ENCODE measurements at regions not wholly inside any gene's neighbourhood (a gene's known extent, or its start where the extent isn't known, plus 50 kb on each side); places are given as distances from the start of the nearest gene placed in this dataset.

GRCh38 chr7:56639173-56639746 is 493.0 kb downstream of the ZNF479 start:
- H3K27me3 ChIP-seq (ENCODE audit: insufficient read depth, low read length), result no peaks in the 10 kb centered on the region
- H3T11ph ChIP-seq (ENCODE audit: low read length), result no peak overlapping the region
- no peak overlapping the region for H4K91ac ChIP-seq (ENCODE audit: insufficient read length, low read depth, low read length)
- no peak overlapping the region for H3K27ac ChIP-seq (ENCODE audit: insufficient read length, low read depth, low read length)
- H2BK15ac ChIP-seq (ENCODE audit: low read depth, low read length), result no peak overlapping the region
- no peak overlapping the region for H2AFZ ChIP-seq (ENCODE audit: low read length)
- H2BK20ac ChIP-seq (ENCODE audit: low read depth, low read length, poor library complexity, severe bottlenecking), result no peak overlapping the region
- no peak for TF ChIP-seq CTCF (conservative IDR thresholded peaks at IDR 0.05)
- no peak overlapping the region for H4K5ac ChIP-seq (ENCODE audit: insufficient read length, low read depth, low read length)
- Mint-ChIP-seq H3K9me3 (peaks cover 89 to 93% of the 10 kb centered on the region in 2 experiments), H3K27ac (no peak overlapping the region), H3K4me1 (no peaks in the 10 kb centered on the region), H3K27me3 (ENCODE audit: low read depth) (no peaks in the 10 kb centered on the region; the same call in 1 of the 2 replicates), H3K4me3 (no peak overlapping the region), H3K36me3 (ENCODE audit: insufficient read depth in 1 of 3, low read depth in 3 of 3) (peaks cover 7 to 28% (median 14%) of the 10 kb centered on the region in 3 experiments; a peak in 6 of 7 replicates)
- no peak for DNase-seq
- H2AK5ac ChIP-seq (ENCODE audit: insufficient read length, low read length), result no peak overlapping the region
- no peak overlapping the region for H3K9ac ChIP-seq (ENCODE audit: extremely low read depth, insufficient read length, low read length)
- peaks cover 79% of the 10 kb centered on the region for H3K9me3 ChIP-seq (ENCODE audit: control insufficient read depth, low read depth, low read length)
- WGBS (ENCODE audit: extremely low coverage, insufficient read length, low lambda C conversion rate), result no CpG with 5 or more reads among the region's 6 CpGs
- no peaks in the 10 kb centered on the region for H4K20me1 ChIP-seq (ENCODE audit: control insufficient read depth, insufficient read depth, insufficient read length)
- H3K4me2 ChIP-seq (ENCODE audit: insufficient read depth, insufficient read length, low read length), result no peak overlapping the region
- no peak overlapping the region for H3K56ac ChIP-seq (ENCODE audit: insufficient read length, low read depth, low read length)
- H4K8ac ChIP-seq (replicated peaks; ENCODE audit: insufficient read length, low read depth, low read length), result no peak overlapping the region
- H3K4me1 ChIP-seq (ENCODE audit: insufficient read depth, low read length), result no peaks in the 10 kb centered on the region
- no peaks in the 10 kb centered on the region for H3K23me2 ChIP-seq (ENCODE audit: insufficient read length, low read depth, low read length, poor library complexity, severe bottlenecking)
- no peak overlapping the region for H3K14ac ChIP-seq (ENCODE audit: insufficient read depth, low read length)
- H3K79me1 ChIP-seq (ENCODE audit: insufficient read depth, low read depth, low read length, poor library complexity, severe bottlenecking), result no peaks in the 10 kb centered on the region
- no peak overlapping the region for H2BK120ac ChIP-seq (ENCODE audit: low read depth, low read length, poor library complexity, severe bottlenecking)
- H2BK12ac ChIP-seq (ENCODE audit: insufficient read length, low read depth, low read length), result no peak overlapping the region
- no peak overlapping the region for H3K23ac ChIP-seq (ENCODE audit: insufficient read length, low read depth, low read length)
- no peaks in the 10 kb centered on the region for H3K79me2 ChIP-seq (ENCODE audit: insufficient read depth, low read length)
- H2BK5ac ChIP-seq (ENCODE audit: insufficient read length, low read length), result no peak overlapping the region
- no peak overlapping the region for H3K18ac ChIP-seq (ENCODE audit: insufficient read length, low read depth, low read length)
- H3K4ac ChIP-seq (ENCODE audit: low read depth, low read length), result no peak overlapping the region

Measured in H9 (cell line).